Activated CD4-positive, alpha-beta T cell treated with anti-CD3 and anti-CD28 coated beads, Interleukin-2, amount 10 ng/mL, durations not matched to agents 7 days and 5 days (primary cell): ENCODE measurements at regions not wholly inside any gene's neighbourhood (a gene's known extent, or its start where the extent isn't known, plus 50 kb on each side); places are given as distances from the start of the nearest gene placed in this dataset.

Source experiments
- CTCF ChIA-PET: fragments of 350-600 bp; sonication (Branson Sonifier 250); formaldehyde crosslinking; loops from one replicate; lab custom pipeline; 2021; ENCODE audit warnings: antibody characterized with exemption; lab: Charles Lee
- POLR2A ChIA-PET: fragments of 350-600 bp; sonication (Branson Sonifier 250); formaldehyde crosslinking; loops from one replicate; lab custom pipeline; 2021; ENCODE audit warnings: antibody characterized with exemption; lab: Charles Lee
- DNase-seq: peaks from one replicate; pipeline ENCODE4 v3.0.0-alpha.2; 2020
- H3K27ac Mint-ChIP-seq: one replicate; pipeline ENCODE4 v1.8.0; 2021; ENCODE audit warnings: mild to moderate bottlenecking, moderate library complexity, mixed read lengths
- H3K27me3 Mint-ChIP-seq: one replicate; pipeline ENCODE4 v1.8.0; 2021; ENCODE audit warnings: mixed read lengths
- H3K36me3 Mint-ChIP-seq: one replicate; pipeline ENCODE4 v1.8.0; 2021; ENCODE audit warnings: low read depth, mixed read lengths
- H3K4me1 Mint-ChIP-seq: one replicate; pipeline ENCODE4 v1.8.0; 2021; ENCODE audit warnings: mixed read lengths
- H3K4me3 Mint-ChIP-seq: one replicate; pipeline ENCODE4 v1.8.0; 2021; ENCODE audit warnings: mild to moderate bottlenecking, moderate library complexity, mixed read lengths
- H3K9me3 Mint-ChIP-seq: one replicate; pipeline ENCODE4 v1.8.0; 2021; ENCODE audit warnings: mixed read lengths

DNA sequence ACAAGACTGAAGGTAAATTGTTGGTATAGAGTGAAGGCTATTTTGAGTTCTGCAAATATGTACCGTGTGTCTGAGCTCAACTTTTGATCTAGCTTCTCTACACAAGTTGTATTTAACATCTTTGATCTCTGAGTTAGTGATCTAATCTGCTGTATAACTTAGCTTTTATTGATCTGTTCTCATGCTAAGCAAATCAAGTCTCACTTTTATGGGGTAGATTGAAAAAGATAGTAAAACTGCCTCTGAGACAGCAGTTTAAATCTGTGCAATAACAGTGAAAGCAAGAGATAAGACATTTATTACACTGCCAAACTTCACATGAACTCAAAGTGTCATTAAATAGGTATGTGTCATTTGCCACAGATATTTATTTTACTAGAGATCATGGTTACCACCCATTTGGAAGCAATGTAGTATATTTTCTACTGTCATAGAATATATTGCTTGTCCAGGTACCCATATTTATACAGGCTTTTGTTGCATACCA lies 477.3 kb downstream of the ISL1 start:
- Mint-ChIP-seq H3K27me3 (no peaks in the 10 kb centered on the region), H3K4me1 (no peaks in the 10 kb centered on the region), H3K27ac (no peak overlapping the region), H3K36me3 (no peaks in the 10 kb centered on the region), H3K9me3 (peaks cover 4% of the 10 kb centered on the region), H3K4me3 (no peak overlapping the region)
- ChIA-PET CTCF (no interaction called here), POLR2A (no interaction called here)
- no peak for DNase-seq

DNA sequence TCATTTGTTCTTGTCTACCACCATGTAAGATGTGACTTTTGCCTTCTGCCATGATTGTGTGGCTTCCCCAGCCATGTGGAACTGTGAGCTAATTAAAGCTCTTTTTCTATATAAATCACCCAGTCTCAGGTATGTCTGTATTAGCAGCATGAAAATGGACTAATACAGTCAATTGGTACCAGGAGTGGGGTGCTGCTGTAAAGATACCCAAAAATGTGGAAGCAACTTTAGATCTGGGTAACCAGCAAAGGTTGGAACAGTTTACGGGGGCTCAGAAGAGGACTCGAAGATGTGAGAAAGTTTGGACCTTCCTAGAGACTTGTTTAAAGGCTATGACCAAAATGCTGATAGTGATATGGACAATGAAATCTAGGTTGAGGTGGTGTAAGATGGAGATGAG lies 488.9 kb downstream of the ISL1 start:
- DNase-seq: no peak
- Mint-ChIP-seq H3K27me3 (no peaks in the 10 kb centered on the region), H3K4me1 (no peaks in the 10 kb centered on the region), H3K9me3 (peaks cover 20% of the 10 kb centered on the region), H3K36me3 (no peaks in the 10 kb centered on the region), H3K4me3 (no peak overlapping the region), H3K27ac (no peak overlapping the region)
- POLR2A ChIA-PET: no interaction called here
- CTCF ChIA-PET: interaction anchor here (0.6 kb wide), 1 partner anchor 78 kb away, joined by 3 read pairs; no protein-coding TSS in a partner anchor

DNA sequence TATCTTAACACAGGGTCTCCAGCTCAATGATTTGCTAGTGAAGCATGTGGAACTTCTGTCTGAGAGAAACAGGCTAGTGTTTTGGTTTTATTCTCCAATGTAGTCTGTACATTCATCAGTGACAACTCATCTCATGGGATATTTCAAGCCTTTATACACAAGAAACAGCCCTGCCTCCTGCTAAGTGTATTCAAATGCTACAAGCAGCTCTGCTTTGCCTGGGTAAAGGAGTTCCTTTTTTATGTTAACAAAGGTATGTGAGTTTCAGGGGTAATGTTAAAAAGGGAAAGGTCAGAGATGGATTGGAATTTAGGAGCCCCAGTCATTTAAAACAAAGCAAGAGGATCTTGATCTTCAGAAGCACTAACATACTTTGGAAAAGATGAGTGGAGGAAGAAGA lies 498.7 kb downstream of the ISL1 start:
- Mint-ChIP-seq H3K36me3 (no peaks in the 10 kb centered on the region), H3K9me3 (no peaks in the 10 kb centered on the region), H3K4me3 (no peak overlapping the region), H3K27ac (no peak overlapping the region), H3K4me1 (no peaks in the 10 kb centered on the region), H3K27me3 (no peaks in the 10 kb centered on the region)
- DNase-seq: no peak
- POLR2A ChIA-PET: no interaction called here
- CTCF ChIA-PET: no interaction called here

DNA sequence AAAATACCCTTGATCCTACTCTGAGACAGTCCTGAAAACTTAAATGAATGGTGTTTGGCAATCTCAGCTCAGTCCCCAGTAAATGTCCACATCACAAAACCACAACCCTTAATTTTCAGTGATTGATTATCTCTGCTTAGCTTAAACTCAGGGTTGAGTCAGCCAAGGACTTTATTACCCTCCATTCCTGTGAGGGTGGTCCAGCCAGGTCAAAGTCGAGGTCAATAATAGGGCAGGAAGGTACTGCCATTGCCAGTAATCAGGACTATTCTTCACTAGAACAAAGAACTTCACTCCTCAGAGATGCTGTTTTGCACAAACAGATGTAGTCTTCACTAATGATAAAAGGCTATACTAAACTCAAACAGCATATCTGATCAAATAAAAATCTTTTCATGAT lies 499.4 kb downstream of the ISL1 start:
- no peaks in the 10 kb centered on the region for H3K36me3 Mint-ChIP-seq
- H3K9me3 Mint-ChIP-seq: no peaks in the 10 kb centered on the region
- no peaks in the 10 kb centered on the region for H3K27me3 Mint-ChIP-seq
- ChIA-PET POLR2A (no interaction called here), CTCF (no interaction called here)
- no peak overlapping the region for H3K4me3 Mint-ChIP-seq
- no peaks in the 10 kb centered on the region for H3K4me1 Mint-ChIP-seq
- no peak overlapping the region for H3K27ac Mint-ChIP-seq
- no peak for DNase-seq

DNA sequence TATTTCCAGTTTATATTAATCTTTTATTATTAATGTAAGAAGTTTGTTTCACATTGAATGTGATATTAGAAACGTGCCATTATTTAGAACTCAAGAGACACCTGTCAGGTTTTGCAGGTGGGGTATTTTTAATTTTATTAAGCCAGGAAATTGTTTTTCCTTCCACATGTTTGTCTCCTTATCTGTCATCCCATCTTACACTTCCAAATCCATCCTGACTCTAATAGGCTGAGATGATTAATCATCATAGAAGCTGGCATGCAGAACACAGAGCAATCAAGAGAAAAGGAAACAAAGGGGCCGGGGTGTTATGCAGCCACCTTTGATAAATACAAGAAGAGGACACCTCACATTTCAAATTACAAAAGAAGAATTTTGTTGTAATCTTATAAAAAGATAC lies 506.5 kb downstream of the ISL1 start:
- Mint-ChIP-seq H3K4me3 (no peak overlapping the region), H3K27ac (no peak overlapping the region), H3K36me3 (no peaks in the 10 kb centered on the region), H3K4me1 (no peaks in the 10 kb centered on the region), H3K9me3 (peaks cover 8% of the 10 kb centered on the region), H3K27me3 (no peaks in the 10 kb centered on the region)
- no peak for DNase-seq
- ChIA-PET CTCF (no interaction called here), POLR2A (no interaction called here)

DNA sequence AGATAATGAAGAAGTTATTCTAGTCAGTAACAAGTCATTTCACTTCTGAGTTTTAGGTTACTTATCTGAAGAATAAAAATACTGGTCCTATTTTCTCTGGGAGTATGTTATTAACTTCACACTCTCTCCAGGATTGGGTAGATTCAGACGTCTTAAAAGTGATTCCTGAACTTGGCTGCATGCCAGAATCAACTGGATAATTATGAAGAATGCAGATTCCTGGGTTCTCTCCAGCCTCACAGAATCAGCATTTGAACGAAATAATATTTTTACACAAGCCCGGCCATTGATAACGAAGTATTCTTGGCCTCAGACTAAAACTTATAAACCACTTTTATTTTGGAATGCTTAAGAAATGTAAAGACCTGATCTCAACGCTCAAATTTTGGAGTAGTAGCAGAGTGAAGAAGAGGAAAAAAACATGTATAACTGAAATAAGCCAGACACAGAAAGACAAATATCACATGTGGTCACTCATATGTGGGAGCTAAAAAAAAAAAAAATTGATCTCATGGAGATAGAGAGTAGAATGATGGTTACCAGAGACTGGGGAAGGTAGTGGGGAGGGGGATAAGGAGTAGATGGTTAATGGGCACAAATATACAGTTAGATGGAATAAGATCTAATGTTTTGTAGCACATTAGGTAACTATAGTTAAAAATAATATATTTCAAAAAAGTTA lies 507.3 kb downstream of the ISL1 start:
- Mint-ChIP-seq H3K9me3 (peaks cover 8% of the 10 kb centered on the region), H3K4me3 (no peak overlapping the region), H3K36me3 (no peaks in the 10 kb centered on the region), H3K4me1 (no peaks in the 10 kb centered on the region), H3K27ac (no peak overlapping the region), H3K27me3 (no peaks in the 10 kb centered on the region)
- ChIA-PET POLR2A (no interaction called here), CTCF (no interaction called here)
- DNase-seq: no peak

DNA sequence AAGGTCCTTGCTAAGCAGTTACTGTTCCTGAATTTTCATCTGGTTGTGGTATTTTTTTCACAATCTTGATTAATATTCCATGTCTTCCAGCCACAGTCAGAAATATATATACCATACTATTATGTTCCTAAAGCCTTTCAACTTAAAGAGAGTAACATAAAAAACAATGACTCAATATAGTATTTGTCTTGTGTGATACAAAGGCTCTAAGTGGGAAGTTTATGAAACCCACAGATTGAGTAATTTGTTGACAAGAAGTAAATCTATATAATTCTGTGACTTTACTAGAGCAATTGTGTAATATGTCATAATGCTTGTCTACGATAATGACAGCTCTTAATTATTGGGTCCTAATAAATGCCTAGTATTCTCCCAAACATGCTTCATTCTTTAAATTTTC lies 509.4 kb downstream of the ISL1 start:
- POLR2A ChIA-PET: no interaction called here
- Mint-ChIP-seq H3K27me3 (no peaks in the 10 kb centered on the region), H3K36me3 (no peaks in the 10 kb centered on the region), H3K9me3 (peaks cover 8% of the 10 kb centered on the region), H3K4me1 (no peaks in the 10 kb centered on the region), H3K4me3 (no peak overlapping the region), H3K27ac (no peak overlapping the region)
- CTCF ChIA-PET: interaction anchor here (0.6 kb wide), 1 partner anchor 545 kb away, joined by 3 read pairs; no protein-coding TSS in a partner anchor
- DNase-seq: no peak

DNA sequence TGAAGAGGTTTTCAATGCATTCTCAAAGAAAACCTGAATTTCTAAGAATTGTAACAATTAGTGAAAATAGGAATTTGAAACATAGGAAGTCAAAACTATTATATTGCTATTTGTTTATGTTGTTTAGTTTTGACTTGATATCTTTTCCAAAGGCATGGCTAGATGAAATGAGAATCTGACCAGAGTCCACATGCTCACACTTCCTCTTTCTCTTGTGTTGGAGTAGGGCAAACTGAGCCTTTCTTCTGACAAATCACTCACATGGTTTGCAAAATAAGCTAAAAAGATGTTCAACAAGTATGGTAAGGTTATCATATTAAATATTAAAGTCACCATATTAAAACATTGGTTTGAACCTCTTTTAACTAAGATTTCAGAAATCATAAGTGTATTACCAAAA lies 512.6 kb downstream of the ISL1 start:
- CTCF ChIA-PET: no interaction called here
- POLR2A ChIA-PET: no interaction called here

DNA sequence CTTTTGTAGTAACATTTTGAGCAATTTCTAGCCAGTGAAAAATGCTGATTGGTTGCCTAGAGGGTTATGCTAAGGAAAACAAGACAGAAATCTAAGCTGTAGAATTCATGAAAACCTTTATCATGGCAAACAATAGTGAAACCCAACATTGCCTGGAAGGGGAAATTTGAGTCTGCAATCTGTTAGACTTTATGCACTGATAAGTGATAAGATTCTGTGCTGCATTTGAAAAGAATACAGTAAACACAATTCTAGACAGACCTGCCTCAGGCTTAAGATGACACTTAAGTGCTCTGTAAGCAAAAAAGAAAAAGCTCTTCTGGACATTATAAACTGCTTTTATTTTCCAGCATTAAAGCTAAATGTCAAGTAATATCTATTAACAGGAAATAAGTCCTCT lies 519.3 kb downstream of the ISL1 start:
- DNase-seq: no peak
- H3K27me3 Mint-ChIP-seq: no peaks in the 10 kb centered on the region
- H3K36me3 Mint-ChIP-seq: no peaks in the 10 kb centered on the region
- H3K4me3 Mint-ChIP-seq: no peak overlapping the region
- H3K27ac Mint-ChIP-seq: no peak overlapping the region
- H3K9me3 Mint-ChIP-seq: no peaks in the 10 kb centered on the region
- no peaks in the 10 kb centered on the region for H3K4me1 Mint-ChIP-seq
- CTCF ChIA-PET: no interaction called here
- POLR2A ChIA-PET: no interaction called here

More for the DNA sequence above, 512.6 kb downstream of the ISL1 start:
- H3K4me3 Mint-ChIP-seq: no peak overlapping the region
- H3K4me1 Mint-ChIP-seq: no peaks in the 10 kb centered on the region
- H3K36me3 Mint-ChIP-seq: no peaks in the 10 kb centered on the region
- H3K9me3 Mint-ChIP-seq: peaks cover 5% of the 10 kb centered on the region
- no peak for DNase-seq
- no peak overlapping the region for H3K27ac Mint-ChIP-seq
- H3K27me3 Mint-ChIP-seq: no peaks in the 10 kb centered on the region

DNA sequence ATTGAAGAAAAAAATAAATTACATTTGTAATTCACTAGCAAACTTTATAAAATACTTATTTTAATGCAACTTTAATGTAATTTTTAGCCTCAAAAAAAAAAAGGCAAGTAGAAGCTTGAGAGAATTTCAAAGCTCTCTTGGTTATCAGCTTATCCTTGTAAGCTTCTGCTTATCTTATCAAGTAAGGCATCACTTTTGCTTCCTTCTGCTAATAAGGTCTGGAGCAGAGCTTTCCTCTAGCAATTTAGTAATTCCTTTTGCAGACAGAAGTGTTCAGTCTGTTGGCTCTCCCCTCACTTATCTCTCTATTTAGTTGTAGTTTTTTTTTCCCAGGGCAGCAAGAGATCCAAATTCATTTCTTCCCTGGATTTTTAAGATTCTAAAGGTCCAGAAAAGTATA lies 525.0 kb downstream of the ISL1 start:
- ChIA-PET CTCF (no interaction called here), POLR2A (no interaction called here)
- Mint-ChIP-seq H3K36me3 (no peaks in the 10 kb centered on the region), H3K9me3 (peaks cover 3% of the 10 kb centered on the region), H3K27me3 (no peaks in the 10 kb centered on the region), H3K4me1 (no peaks in the 10 kb centered on the region), H3K4me3 (no peak overlapping the region), H3K27ac (no peak overlapping the region)
- no peak for DNase-seq

DNA sequence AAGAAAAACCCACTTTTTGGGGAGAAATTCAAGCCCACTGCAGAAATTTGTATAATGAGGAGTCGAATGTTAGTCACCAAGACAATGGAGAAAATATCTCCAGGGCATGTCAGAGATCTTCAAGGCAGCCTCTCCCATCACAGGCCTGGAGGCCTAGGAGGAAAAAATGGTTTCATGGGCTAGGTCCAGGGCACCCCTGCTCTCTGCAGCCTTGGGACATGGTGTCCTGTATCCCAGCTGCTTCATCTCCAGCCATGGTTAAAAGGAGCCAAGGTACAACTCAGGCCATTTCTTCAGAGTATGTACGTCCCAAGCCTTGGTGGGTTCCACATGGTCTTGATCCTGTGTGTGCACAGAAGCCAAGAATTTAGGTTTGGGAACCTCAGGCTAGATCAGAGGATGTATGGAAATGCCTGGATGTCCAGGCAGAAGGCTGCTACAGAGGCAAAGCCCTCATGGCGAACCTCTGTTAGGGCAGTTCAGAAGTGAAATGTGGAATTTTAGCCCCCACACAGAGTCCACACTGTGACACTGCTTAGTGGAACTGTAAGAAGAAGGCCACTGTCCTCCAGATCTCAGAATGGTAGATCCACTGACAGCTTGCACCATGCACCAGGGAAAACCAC lies 561.4 kb downstream of the ISL1 start:
- ChIA-PET POLR2A (no interaction called here), CTCF (no interaction called here)
- peaks cover 20% of the 10 kb centered on the region for H3K9me3 Mint-ChIP-seq
- H3K27me3 Mint-ChIP-seq: no peaks in the 10 kb centered on the region
- H3K4me3 Mint-ChIP-seq: no peak overlapping the region
- H3K36me3 Mint-ChIP-seq: no peaks in the 10 kb centered on the region
- no peak for DNase-seq
- no peak overlapping the region for H3K27ac Mint-ChIP-seq
- no peaks in the 10 kb centered on the region for H3K4me1 Mint-ChIP-seq

DNA sequence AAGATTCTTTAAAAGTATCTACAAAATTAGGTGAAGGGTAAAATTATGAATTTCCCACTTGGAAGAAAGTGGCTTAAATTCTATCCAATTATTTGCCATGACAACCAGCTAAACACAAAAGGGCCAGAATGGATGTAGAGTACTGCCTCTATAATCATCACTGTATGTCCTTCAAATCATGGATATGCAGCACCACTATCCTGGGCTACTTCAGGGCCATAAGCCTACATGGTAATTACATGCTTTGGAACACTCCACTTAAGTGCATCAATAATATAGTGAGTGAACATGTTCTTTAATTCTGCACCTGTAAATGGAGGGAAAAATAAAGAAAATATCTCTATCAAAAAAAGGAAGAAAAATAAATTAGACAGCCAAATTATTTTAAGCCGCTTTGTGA lies 575.2 kb downstream of the ISL1 start:
- Mint-ChIP-seq H3K4me3 (no peak overlapping the region), H3K9me3 (no peaks in the 10 kb centered on the region), H3K36me3 (no peaks in the 10 kb centered on the region), H3K27ac (no peak overlapping the region), H3K27me3 (no peaks in the 10 kb centered on the region), H3K4me1 (no peaks in the 10 kb centered on the region)
- DNase-seq: no peak
- ChIA-PET CTCF (no interaction called here), POLR2A (no interaction called here)

DNA sequence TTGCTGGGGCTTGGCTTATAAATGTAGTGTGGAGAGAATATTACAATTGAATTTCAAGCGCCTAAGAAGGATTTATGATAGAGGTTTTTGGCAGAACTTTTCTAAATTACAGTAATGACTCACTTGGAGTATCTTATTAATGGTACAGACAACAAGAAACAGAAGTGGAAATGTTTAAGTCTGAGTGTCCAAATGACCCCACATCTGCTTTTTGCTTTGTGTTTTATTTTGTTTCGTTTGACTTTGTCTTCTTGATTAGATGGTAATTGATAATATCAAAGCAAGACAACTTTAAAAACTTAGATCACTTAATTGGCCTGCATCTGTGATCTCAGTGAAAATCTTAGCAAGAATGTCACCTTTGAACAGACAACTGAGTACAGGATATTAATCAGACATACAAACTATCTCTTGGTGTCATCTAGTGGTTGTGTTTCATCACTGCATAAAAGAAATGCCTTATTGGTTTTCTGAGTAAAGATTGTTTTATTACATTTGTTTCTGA lies 577.4 kb downstream of the ISL1 start:
- Mint-ChIP-seq H3K27ac (no peak overlapping the region), H3K27me3 (no peaks in the 10 kb centered on the region), H3K36me3 (no peaks in the 10 kb centered on the region), H3K4me3 (no peak overlapping the region), H3K4me1 (no peaks in the 10 kb centered on the region), H3K9me3 (no peaks in the 10 kb centered on the region)
- POLR2A ChIA-PET: no interaction called here
- no peak for DNase-seq
- CTCF ChIA-PET: no interaction called here
